Amygdala (tissue), 56 donors: ENCODE measurements at regions not wholly inside any gene's neighbourhood (a gene's known extent, or its start where the extent isn't known, plus 50 kb on each side); places are given as distances from the start of the nearest gene placed in this dataset.
"Not testable (repeated sequence)": the region's sequence is repeated elsewhere in the genome, so short reads cannot be mapped to it uniquely, and the experiment has no call there.

ENCODE experiments used
- DNase-seq, 56 donors: peaks; one replicate each; lab custom pipeline; 2025; lab: John Stamatoyannopoulos, UW

DNA sequence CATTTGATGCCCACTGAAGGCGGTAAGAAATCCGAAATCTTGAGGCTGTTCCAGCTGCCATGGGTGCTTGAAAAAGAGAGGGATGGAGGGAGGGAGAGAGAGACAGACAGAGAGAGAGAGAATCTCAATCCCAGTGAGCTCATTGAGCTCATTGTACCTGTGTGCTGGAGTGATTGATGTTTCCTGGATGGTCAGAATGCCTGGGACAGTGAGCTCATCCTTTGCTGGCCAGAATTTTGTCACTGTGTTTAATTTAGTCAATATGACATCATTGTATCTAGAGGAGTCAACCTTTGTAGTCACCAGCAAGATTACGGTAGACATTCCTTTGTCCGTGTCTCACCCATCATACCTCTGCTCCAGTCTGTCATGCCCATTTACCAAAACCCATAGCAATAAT is 625.4 kb upstream of the POM121L12 start:
- DNase-seq: no peak

DNA sequence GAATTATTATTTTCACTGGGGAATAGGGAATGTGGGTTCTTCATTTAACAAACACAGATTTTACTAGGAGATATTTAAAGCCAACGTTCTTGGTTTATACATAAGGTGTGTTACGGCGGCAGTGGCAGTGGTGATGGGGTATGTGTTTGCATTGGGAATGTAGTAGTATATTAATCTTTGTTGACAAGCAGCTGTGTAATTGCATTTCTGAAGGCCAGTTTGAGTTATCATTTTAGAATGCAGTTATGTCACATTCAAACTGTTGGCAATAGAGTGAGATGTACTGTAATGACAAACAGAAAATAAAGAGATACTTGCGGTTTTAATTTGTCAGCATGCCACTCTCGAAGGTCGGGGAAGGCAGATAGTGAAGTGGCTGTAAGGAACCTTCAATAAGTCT is 628.6 kb upstream of the POM121L12 start:
- no peak for DNase-seq

DNA sequence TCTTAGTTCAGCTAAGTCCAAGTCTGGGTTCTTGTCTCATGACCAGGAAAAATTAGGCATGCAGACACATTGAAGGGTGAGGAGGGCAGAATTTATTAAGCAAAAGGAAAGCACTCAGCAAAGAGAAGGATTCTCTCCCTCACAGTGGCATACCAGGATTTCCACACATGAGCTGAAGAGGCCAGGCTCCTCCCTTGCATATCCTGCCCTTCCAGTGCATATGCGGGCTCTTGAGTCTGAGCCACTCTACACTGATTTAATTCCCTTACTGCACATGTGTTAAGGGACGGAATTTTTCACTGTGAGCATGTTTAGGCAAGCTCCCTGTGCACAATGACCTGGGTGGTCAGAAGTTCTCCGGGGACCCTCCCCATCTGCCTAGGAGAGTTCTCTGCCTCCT is 652.7 kb upstream of the POM121L12 start:
- no peak for DNase-seq

DNA sequence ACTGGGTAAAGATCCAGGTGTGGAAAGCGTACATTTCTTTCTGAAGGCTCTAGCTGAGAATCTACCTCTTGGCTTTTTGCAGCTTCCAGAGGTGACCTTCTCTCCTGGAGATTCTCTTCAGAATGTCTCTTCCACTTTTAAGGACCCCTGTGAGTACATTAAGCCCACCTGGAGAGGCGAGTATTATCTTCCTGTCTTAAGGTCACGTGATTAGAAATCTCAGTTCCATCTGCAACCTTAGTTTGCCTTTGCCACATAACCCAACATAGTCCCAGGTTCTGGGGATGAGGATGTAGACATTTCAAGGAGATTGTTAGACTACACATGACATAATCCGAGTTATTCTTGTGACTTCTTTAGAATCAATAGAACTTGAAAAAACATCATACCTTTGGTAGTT is 665.5 kb upstream of the POM121L12 start:
- DNase-seq: no peak

DNA sequence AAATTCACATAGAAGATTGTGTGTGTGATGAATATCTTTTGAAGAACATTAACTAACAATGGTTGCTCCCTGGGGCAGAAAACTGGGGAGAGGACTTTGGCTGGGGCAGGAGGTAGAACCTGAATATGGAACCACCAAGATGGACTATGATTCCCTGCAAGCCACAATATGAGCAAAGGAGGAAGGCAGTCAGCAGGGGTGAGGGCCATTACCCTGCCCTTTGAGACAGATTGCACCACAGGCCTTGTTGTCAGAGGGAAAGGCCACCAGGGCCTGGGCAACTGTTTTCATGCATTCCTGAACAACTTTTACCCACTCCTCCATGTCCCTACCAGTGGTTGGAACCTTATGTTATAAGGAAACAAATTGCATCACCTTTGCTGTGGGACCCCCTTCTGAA is 670.1 kb upstream of the POM121L12 start:
- no peak for DNase-seq

DNA sequence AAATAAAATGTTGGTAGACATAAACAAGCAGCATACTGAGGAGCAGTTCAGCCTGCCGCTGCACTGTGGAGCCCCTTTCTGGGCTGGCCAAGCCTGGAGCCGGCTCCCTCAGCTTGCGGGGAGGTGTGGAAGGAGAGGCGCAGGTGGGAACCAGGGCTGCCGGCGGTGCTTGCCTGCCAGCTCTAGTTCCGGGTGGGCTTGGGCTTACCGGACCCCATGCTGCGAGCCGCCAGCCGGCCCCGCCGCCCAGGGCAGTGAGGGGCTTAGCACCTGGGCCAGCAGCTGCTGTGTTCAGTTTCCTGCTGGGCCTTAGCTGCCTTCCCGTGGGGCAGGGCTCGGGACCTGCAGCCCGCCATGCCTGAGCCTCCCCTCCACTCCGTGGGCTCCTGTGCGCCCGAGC is 672.9 kb upstream of the POM121L12 start:
- DNase-seq: no peak

DNA sequence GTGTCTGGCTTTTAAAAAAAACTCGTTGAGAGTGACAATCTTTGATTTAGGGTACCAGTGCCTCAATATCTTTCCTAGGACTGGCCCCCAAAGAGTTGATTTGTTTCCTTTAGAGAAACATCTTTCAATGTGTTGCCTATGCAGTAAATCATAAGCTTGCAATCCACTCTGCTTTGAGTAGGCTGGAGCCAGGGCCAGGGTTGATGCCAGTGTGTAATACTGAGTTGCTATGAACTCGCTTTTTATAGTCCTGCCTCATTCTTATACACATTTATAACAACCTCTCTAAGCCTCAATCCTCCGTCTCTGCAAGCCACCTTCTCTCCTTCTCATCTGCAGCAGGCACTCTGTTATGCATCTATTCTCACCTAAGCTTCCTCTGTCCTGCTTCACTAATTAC is 674.9 kb upstream of the POM121L12 start:
- DNase-seq: no peak

DNA sequence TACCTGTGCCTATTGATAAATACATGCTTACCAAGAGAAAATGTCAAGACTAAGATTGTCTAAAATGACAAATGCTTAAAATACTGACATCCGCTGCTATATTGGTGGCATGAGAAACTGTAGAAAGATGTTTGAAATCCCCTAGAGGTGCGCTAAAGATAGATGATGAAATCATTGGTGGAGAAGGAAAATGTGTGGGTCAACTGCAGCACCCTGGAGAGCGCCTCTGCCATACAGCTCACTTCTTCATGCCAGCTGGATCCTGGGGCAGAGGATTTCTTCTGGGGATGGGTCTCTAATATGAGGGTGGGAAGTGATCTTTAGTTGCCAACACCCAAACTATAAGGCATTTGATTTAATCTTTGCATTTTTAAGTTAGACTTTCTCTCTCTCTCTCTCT is 680.4 kb upstream of the POM121L12 start:
- DNase-seq: no peak

DNA sequence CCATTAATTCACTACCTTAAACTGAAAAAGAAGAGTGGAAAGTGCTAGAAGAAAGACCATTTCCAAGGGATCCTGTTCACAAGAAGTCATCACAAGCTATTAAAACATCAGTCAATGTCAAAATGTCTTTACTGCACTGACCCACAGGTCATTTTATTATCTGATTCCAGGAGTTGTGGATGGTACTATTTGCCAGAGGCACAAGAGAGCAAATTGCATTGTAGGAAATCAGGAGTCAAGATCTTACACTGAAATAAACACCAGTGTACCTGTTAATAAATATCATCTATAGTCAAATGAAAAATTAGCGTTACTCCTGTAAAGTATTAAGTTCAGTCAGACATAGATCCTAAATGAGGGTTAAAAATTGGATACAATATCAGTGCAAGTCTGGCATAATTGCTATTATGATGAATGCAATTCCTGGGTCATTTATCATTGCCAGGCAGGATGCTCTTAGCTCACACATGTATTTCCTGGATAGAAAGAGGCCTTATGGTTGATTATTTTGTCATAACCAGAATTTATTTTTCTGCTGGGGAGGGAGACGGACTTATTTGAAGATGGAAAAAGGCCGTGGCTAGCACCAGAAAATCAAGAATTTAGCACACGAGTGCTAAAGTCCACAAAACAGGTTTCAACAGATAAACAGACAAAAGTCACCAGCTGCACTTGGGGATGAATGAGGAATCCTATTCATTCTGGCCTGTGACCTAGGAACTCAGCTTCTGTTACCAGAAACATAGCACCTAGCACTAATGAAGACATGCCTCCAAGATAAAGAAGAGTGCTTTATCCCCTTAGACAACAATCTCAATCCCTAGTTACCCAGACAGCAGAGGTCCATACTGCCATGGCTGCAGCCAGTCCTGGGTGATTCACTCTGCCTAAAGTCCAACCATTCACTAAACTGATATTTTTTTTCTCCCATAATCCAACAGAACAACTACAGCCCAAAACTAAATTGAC is 683.1 kb upstream of the POM121L12 start:
- no peak for DNase-seq

DNA sequence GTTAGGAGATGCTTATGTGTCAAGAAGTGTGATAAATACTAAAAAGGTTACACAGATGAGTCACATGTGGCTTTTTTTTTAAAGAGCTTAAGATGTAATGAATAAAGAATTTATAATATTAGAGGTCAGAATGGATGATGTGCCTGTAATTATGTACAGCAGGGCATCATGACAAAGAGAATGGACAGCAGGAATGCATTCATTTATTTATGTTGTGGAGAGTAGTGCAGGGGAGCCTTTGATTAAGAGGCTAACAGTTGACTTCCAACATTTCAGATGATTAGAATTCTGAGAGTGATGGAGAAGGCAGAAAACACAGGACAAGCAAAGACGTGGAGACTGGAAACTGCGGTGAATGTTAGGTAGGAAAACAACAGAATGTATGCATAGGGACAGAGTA is 691.4 kb upstream of the POM121L12 start:
- no peak for DNase-seq

DNA sequence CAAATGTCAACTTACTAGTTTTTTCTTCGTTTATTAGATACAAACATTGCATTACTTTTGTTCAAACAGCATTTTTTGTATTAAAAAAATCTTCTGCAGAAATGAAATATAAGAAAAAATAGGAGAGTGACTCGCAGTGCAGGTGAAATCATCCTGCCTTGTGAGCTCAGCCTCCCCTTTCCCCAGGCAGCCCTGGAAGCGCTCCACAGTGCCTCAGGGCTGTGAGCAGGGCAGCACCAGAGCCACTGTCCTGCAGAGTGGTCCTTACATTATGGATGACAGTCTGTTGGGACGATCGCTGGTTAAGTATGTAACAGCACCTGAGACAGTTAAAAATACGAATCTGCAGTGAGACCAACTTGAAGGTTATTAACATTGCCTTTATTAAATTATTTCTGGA is 695.4 kb upstream of the POM121L12 start:
- no peak for DNase-seq

DNA sequence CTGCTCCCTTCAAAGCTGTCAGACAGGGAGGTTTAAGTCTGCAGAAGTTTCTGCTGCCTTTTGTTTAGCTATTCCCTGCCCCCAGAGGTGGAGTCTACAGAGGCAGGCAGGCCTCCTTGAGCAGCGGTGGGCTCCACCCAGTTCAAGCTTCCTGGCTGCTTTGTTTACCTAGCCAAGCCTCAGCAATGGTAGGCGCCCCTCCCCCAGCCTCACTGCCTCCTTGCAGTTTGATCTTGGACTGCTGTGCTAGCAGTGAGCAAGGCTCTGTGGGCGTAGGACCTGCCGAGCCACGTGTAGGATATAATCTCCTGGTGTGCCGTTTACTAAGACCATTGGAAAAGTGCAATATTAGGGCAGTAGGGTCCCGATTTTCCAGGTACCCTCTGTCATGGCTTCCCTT is 707.1 kb upstream of the POM121L12 start:
- DNase-seq: not testable (repeated sequence)

DNA sequence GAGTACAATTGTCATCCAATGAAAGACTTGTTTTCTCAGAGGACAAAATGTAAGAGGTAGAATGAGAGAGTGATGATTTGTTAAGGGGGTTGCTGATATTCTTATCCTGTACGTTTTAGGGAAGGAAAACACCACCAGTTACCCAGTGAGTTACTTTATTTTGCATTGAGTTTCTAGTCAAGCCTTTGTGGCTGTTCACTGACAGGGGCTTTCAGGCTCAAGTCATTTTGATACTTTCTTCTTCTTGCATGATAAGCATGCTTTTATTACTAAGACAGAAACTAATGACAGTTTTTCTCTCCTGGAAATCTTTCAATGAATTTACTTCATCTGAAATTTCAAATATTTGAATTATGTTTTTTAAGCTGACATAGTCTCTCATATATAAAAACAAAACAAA is 710.2 kb upstream of the POM121L12 start:
- DNase-seq: no peak

DNA sequence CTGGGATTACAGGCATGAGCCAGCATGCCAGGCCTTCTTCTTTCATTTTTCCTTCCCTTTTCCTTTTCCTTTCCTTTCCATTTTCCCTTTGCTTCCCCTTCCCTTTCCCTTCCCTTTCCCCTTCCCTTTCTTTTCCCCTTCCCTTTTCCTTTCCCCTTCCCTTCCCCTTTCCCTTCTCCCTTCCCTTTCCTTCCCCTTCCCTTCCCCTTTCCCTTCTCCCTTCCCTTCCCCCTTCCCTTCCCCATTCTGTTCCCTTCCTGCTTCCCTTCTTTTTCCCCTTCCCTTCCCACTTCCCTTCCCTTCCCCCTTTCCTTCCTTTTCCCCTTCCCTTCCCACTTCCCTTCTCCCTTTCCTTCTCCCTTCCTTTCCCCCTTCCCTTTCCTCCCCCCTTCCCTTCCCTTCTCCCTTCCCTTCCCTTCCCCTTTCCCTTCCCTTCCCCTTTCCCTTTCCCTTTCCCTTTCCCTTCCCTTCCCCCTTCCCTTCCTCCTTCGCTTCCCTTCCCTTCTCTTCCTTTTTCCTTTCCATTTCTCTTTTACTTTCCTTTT is 712.2 kb upstream of the POM121L12 start:
- DNase-seq: no peak

DNA sequence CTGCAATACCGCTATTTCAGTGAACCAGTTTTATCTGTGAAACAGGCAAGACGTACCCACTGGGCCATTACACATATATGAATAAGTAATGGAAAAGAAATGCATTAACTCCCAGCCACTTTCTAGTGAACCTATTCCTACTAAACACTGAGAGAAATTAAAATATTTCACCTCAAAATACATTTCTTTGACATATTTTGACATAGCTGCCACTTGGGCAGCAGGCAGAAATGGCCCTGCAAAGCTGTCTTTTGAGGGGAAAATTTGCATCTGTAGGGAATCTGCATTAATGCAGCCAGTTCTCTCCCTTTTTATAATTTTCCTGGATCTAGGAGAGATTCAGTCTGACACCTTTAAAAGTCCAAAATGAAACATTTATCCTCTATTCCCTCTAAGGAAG is 714.8 kb upstream of the POM121L12 start:
- DNase-seq: no peak

DNA sequence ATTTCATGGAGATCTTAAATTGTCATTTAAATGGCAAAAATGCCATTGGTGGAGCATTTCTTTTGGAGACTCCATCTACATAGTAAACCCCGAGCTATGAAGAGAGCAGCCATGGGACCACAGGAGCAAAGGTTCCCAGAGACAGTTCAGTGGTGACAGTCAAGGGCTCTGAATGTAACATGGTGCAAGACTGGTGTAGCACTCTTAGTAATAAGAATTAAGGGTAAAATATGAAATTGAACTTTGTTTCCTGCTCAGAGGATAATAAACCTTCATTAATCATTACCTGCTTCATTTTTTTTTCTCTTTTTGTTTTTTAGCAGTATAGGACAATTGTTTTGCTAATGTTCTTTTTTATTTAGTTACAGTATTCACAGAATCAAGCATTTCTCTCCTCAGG is 717.5 kb upstream of the POM121L12 start:
- no peak for DNase-seq

DNA sequence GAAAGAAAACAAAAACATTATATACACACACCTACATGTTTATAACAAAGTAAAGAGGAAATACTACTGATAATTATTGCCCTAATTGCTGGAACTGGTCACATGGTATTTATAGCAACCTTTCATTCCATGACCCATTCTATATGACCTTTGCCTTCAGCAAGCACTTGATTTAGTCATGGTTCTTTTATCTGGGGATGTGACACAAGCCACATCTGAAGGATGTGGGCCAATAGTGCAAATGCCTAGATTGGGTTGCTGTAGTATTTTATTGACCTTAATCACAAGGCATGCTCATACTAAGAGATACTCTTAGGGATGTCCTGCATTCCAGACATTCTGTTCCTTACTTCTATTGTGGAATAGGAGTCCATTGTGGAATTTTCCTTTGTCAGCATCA is 723.5 kb upstream of the POM121L12 start:
- no peak for DNase-seq

DNA sequence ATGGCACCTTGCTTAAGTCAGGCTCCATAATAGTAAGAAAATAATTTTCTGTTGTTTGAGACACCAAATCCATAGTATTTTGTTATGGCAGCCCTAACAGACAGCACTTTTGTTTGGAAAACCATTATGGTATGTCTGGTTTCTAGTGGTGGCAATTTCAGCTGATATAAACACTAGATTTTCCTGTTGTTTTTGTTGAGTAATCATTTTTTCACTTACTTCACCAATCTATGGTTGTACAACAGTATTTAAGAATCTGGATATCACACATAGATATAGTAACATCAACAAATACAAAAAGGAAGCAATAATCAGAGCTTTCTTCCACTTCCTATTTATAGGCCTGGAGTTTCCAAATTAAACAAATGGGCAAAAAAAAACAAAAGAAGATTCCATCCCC is 725.8 kb upstream of the POM121L12 start:
- DNase-seq: no peak

DNA sequence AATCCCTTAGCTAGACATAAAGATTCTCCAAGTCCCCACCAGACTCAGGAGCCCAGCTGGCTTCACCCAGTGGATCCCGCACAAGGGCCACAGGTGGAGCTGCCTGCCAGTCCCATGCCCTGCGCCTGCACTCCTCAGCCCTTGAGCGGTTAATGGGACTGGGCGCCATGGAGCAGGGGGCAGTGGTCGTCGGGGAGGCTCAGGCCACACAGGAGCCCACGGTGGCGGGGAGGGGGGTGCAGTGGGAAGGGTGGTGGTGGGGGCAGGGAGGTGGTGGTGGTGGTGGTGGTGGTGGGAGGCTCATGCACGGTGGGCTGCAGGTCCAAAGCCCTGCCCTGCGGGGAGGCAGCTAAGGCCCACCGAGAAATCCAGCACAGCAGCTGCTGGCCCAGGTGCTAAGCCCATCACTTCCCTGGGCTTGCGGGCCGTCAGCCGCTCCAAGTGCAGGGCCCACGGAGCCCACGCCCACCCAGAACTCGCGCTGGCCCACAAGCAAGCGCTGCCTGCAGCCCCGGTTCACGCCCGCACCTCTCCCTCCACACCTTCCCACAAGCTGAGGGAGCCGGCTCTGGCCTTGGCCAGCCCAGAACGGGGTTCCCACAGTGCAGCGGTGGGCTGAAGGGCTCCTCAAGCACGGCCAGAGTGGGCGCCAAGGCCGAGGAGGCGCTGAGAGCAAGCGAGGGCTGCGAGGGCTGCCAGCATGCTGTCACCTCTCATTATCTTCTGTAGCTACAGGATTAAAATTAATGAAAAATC is 732.5 kb upstream of the POM121L12 start:
- DNase-seq: no peak

DNA sequence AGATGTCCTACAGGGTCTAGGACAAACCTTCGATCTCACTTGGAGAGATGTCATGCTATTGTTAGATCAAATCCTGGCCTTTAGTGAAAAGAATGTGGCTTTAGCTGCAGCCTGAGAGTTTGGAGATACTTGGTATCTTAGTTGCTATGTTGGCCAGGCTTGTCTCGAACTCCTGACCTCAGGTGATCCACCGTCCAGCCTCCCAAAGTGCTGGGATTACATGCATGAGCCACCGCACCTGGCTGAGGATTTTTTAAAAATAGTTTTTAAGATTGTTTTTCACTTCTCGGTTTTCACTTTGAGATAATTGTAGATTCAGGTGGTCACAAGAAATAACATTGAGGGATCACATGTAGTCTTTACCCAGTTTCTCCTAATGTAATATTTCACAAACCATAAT is 738.3 kb upstream of the POM121L12 start:
- DNase-seq: no peak

DNA sequence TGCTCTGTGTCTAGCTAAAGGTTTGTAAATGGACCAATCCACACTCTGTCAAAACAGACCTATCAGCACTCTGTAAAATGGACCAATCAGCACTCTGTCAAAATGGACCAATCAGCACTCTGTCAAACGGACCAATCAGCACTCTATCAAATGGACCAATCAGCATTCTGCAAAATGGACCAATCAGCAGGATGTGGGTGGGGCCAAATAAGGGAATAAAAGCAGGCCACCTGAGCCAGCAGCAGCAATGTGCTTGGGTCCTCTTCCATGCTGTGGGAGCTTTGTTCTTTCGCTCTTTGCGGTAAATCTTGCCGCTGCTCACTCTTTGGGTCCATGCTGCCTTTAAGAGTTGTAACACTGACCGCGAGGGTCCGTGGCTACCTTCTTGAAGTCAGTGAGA is 740.5 kb upstream of the POM121L12 start:
- no peak for DNase-seq

DNA sequence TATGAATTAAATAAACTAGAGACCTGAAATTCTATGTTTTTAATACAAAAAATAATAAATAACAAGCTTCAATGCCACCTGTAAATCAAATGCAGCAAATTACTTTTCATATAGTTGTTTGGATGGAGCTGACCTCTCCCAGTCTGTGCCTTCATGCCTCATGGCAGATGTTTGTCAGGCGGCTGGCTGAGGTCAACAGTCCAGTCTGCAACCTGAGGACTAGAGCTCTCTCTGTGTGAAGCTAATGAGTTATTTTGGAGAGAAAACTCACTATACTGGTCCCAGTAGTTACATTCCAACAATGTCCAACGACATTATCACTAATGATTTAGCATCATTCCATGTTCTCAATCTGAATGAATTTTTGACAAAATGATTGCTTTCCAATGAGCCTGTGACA is 746.2 kb upstream of the POM121L12 start:
- DNase-seq: no peak
